ENCODE measurements at regions not wholly inside any gene's neighbourhood (a gene's known extent, or its start where the extent isn't known, plus 50 kb on each side); places are given as distances from the start of the nearest gene placed in this dataset.

- Histone ChIP-seq H4K8ac (ENCODE audit: extremely low read depth, insufficient read depth, low read length) (no peak overlapping the region), H2BK20ac (ENCODE audit: low read length) (no peak overlapping the region), H3K27ac (ENCODE audit: low read depth, low read length) (no peak overlapping the region), H3K36me3 (ENCODE audit: control insufficient read depth in 2 of 4, insufficient read depth in 4 of 4, low read length in 3 of 4) (no peaks in the 10 kb centered on the region), H3K9ac (replicated peaks in 1 of 4; ENCODE audit: extremely low read depth in 1 of 4, low read depth in 3 of 4, low read length in 3 of 4) (no peak overlapping the region), H3K4me1 (replicated peaks in 1 of 4; ENCODE audit: control insufficient read depth in 3 of 4, insufficient read depth in 4 of 4, low read length in 3 of 4) (no peaks in the 10 kb centered on the region), H3K23me2 (ENCODE audit: low read depth, low read length) (no peaks in the 10 kb centered on the region), H4K5ac (ENCODE audit: insufficient read length, low read depth, low read length) (no peak overlapping the region), H3K23ac (ENCODE audit: insufficient read length) (no peak overlapping the region), H4K91ac (replicated peaks; ENCODE audit: insufficient read length, low read length) (no peak overlapping the region), H4K20me1 (replicated peaks in 1 of 2; ENCODE audit: control insufficient read depth in 1 of 2, insufficient read depth in 2 of 2, low read length in 2 of 2) (no peaks in the 10 kb centered on the region), H3K18ac (ENCODE audit: extremely low read depth, low read length) (no peak overlapping the region), H3K79me1 (ENCODE audit: low read depth, low read length) (no peaks in the 10 kb centered on the region), H3K27me3 (replicated peaks in 1 of 4; ENCODE audit: control insufficient read depth in 3 of 4, extremely low read depth in 1 of 4, insufficient read depth in 3 of 4, low read length in 3 of 4) (no peaks in the 10 kb centered on the region), H2BK5ac (ENCODE audit: low read depth, low read length) (no peak overlapping the region), H3K79me2 (ENCODE audit: control insufficient read depth in 1 of 2, insufficient read depth in 2 of 2, low read length in 2 of 2) (no peaks in the 10 kb centered on the region), H3K56ac (replicated peaks; ENCODE audit: insufficient read length, low read depth, low read length) (no peak overlapping the region), H2BK12ac (ENCODE audit: low read depth, low read length) (no peak overlapping the region), H3K4ac (replicated peaks; ENCODE audit: insufficient read length, low read depth, low read length) (no peak overlapping the region), H3K14ac (ENCODE audit: insufficient read length) (no peak overlapping the region), H2AFZ (ENCODE audit: low read length) (no peak overlapping the region), H2BK120ac (replicated peaks; ENCODE audit: low read depth, low read length) (no peak overlapping the region), H3K4me3 (ENCODE audit: extremely low read depth in 1 of 4, insufficient read depth in 2 of 4, low read depth in 3 of 4, low read length in 4 of 4) (no peak overlapping the region), H3K4me2 (ENCODE audit: insufficient read depth in 1 of 2, low read depth in 2 of 2, low read length in 2 of 2) (no peak overlapping the region), H3K9me3 (ENCODE audit: insufficient read depth in 2 of 2, low read depth in 1 of 2, low read length in 1 of 2) (no peaks in the 10 kb centered on the region), H2AK5ac (ENCODE audit: low read depth, low read length) (no peak overlapping the region), H2BK15ac (ENCODE audit: low read length) (no peak overlapping the region)
- WGBS, 2 experiments (ENCODE audit: extremely low coverage in 1 of 2, insufficient coverage in 1 of 2, insufficient read length in 1 of 2, insufficient replicate concordance in 2 of 2, low coverage in 1 of 2, low lambda C conversion rate in 2 of 2, missing lambda C conversion rate in 1 of 2), result 92% methylated on average over 2 of the region's 2 CpGs; no CpG with 5 or more reads in 1 of the 2 experiments
- DNase-seq (ENCODE audit: low read depth in 1 of 2, low spot score in 2 of 2) (no peak), FAIRE-seq (no peak)
- ChIA-PET CTCF (ENCODE audit: partially characterized antibody) (no interaction called here), POLR2A (ENCODE audit: partially characterized antibody) (no interaction called here)
- TF ChIP-seq RXRA (IDR thresholded peaks at IDR 0.05; ENCODE audit: insufficient read depth, low read depth, low read length) (no peak), JUND (IDR thresholded peaks at IDR 0.05; ENCODE audit: low read length) (no peak), PHF8 (conservative IDR thresholded peaks at IDR 0.05; ENCODE audit: low read depth, low read length) (no peak), BCL11A (IDR thresholded peaks at IDR 0.05; ENCODE audit: low read depth in 2 of 2, low read length in 2 of 2) (no peak), SP1 (IDR thresholded peaks at IDR 0.05; ENCODE audit: low read depth, low read length) (no peak)
- TF ChIP-seq, protein P1, sequence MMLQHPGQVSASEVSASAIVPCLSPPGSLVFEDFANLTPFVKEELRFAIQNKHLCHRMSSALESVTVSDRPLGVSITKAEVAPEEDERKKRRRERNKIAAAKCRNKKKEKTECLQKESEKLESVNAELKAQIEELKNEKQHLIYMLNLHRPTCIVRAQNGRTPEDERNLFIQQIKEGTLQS (IDR thresholded peaks at IDR 0.05; ENCODE audit: insufficient read depth, low read depth, low read length), result no peak
Measured at GRCh38 chrX:104502460-104502859, 63.5 kb upstream of the IL1RAPL2 start.

All from H1 (cell line).